Erythroblast (primary cell): ENCODE measurements at regions not wholly inside any gene's neighbourhood (a gene's known extent, or its start where the extent isn't known, plus 50 kb on each side); places are given as distances from the start of the nearest gene placed in this dataset.

ENCODE experiments used
- DNase-seq, 2 experiments: peaks; one replicate each; lab custom pipeline; 2025; lab: John Stamatoyannopoulos, UW
- GATA1 ChIP-seq: IDR thresholded peaks from 2 replicates; pipeline ENCODE4 v1.6.1; 2011; ENCODE audit warnings: low read depth, mild to moderate bottlenecking, control low read depth, low read length, moderate library complexity
- POLR2A ChIP-seq: IDR thresholded peaks from 2 replicates; pipeline ENCODE4 v1.6.1; 2011; ENCODE audit warnings: mild to moderate bottlenecking, low read length

- no peak for TF ChIP-seq GATA1
- TF ChIP-seq POLR2A, result no peak
- DNase-seq, result no peak
Observed at GRCh38 chr1:219514728-219515127, 98.2 kb downstream of the ZC3H11B start.

DNA sequence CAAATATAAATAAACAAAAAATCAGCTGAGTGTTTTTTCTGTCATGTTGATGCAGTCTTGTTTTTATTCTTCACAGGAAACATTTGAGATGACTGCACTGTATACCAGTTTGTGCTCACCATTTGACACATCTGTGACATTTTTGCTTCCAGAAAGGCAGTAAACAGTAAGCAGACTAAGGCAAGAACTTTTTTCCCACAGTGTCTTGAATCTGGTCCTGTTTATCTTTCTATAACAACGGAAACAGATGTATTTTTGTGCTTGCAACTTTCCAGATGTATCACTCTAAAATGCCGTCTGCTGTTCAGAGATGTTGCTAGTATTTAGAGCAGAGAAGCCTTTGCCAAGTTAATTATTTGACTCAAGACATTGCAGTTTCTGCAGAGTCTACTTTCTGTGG lies 105.5 kb downstream of the ZC3H11B start:
- DNase-seq, result no peak
- TF ChIP-seq GATA1, result no peak
- no peak for TF ChIP-seq POLR2A

GRCh38 chr1:219506936-219507335 lies 106.0 kb downstream of the ZC3H11B start:
- TF ChIP-seq POLR2A (no peak), GATA1 (no peak)
- no peak for DNase-seq

DNA sequence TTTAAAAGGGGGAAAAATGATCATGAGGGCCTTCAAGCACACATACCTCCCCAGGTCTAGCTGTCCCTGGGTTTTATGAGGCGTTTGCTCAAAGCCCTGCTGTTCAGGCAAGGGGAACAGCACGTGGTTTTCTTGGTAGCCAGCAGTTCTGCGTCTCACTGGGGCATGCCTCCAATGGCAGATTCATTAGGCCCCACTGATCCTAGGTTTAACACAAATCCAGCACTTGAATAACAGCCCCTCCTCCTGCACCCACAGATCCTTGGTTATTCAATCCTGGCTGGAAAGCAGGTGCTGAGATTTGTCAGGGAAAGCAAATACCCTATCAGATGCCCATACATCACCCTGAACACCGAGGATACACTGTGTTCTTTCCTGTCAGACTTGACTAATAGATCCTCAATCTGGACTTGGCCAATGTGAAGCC lies 106.4 kb downstream of the ZC3H11B start:
- DNase-seq, result no peak
- no peak for TF ChIP-seq POLR2A
- no peak for TF ChIP-seq GATA1

DNA sequence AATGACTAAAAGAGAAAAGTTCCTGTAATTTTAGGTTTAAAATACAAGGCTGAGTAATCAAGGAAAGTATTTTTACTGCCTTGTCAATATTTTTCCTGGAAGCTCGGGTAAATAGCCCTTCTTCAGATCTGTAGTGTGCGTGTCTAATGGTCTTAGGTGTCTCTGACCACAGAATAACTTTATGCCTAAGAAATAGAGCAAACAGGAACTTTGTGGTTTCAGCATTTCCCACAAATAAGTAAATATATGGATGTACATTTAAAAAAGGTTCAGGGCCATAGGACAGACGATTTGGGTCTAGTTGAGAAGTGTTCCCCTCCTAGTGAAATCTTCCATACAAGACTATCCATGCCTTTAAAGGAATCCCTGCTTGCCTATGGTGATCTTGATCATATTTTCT lies 107.0 kb downstream of the ZC3H11B start:
- TF ChIP-seq GATA1, result no peak
- no peak for TF ChIP-seq POLR2A
- no peak for DNase-seq

GRCh38 chr1:219503604-219504003 lies 109.3 kb downstream of the ZC3H11B start:
- TF ChIP-seq POLR2A, result no peak
- TF ChIP-seq GATA1, result no peak
- no peak for DNase-seq

DNA sequence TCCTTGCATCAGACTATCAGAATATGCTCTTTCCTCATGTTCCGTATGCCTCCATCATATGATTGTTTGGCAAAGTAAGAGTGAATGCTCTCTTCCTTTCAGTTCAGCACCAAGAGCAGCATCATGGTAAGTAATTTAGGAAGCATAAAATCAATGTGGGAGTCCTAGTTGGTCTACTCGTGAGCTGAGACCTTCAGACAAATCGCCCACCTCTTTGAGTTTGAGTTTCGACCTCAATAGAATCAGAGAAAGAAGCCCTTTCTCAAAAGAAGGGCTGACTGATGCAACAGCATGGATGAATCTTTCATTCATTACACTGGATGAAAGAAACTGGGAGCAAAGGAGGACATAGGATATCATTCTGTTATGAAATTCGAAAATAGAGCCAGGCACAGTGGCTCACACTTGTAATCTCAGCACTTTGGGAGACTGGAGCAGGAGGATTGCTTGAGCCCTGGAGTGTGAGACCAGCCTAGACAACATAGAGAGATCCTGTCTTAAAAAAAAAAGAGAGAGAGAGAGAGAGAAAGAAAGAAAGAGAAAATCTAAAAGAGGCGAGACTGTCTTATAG lies 112.5 kb downstream of the ZC3H11B start:
- TF ChIP-seq GATA1, result no peak
- no peak for TF ChIP-seq POLR2A
- DNase-seq, result no peak

DNA sequence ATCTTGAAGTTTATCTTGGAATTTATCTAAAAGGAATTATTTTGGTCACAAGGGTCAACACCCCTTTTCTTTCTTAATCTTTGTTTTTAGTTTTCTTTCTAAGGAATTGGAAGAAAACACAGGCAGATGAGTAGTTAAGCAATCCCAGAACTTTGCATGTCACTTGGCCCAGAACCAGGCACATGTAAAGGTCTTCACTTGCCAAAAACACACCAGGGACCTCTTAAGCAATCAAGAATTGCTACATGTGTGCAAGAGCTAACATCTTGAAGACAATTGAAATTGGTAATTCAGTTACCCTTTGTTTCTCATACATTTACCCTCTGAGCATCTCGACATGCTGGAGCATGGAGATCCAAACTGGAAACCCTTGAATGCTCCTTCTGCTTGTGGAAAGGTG lies 114.2 kb downstream of the ZC3H11B start:
- TF ChIP-seq POLR2A (no peak), GATA1 (no peak)
- DNase-seq, result no peak

DNA sequence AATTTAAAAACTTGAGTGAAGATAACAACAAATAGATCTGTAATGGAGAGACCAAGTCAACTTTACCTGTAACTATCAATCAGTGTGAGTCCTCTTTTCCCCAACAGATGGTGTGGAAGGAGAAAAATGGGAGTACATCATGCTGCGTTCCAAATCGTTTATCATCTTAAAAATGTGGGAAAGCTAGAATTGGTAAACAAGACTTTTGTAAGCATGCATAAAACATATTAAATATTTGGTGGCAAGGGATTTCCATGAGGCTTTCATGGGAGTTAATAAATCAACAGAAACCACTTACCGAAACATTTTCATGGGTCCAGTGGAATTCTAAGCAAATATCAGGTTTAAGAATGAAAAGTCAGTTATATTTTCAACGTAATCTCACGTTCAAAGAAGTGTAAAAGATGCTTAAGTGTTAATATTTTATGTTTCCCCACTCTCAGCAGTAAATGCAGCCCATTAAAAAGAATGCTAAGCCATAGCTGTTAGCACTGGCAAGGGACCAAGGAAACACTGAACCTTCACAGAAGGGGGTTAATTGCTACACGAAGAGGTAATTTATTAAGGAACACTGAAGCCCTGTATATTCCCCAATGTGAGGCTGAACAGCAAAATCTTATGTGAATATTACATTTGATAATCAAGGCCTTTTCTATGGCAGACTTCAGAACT lies 117.0 kb downstream of the ZC3H11B start:
- DNase-seq, result no peak
- TF ChIP-seq POLR2A (no peak), GATA1 (no peak)

GRCh38 chr1:219492717-219493116 lies 120.2 kb downstream of the ZC3H11B start:
- DNase-seq, result no peak
- TF ChIP-seq POLR2A (no peak), GATA1 (no peak)

GRCh38 chr1:219490566-219490965 lies 122.3 kb downstream of the ZC3H11B start:
- DNase-seq, result no peak
- TF ChIP-seq GATA1 (no peak), POLR2A (no peak)

DNA sequence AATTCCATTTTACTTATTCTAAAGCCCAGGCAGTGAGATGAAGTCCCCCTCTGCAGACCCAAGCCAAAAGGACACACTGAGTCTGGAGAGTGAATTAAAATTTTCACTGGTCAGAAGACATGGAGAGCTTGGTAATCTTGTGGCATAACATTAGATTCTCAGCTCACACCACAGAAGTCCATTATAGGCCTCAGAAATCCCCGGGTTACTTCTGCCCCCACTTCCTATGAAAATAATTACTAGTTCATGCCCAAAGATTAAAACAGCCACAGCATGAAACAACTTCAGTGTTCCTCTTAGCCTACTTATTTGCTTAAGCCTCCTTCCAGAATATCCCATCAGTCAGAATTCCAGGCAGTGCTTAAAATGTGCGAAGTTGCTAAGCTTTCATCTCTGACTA lies 123.3 kb downstream of the ZC3H11B start:
- TF ChIP-seq GATA1 (no peak), POLR2A (no peak)
- DNase-seq, result no peak

DNA sequence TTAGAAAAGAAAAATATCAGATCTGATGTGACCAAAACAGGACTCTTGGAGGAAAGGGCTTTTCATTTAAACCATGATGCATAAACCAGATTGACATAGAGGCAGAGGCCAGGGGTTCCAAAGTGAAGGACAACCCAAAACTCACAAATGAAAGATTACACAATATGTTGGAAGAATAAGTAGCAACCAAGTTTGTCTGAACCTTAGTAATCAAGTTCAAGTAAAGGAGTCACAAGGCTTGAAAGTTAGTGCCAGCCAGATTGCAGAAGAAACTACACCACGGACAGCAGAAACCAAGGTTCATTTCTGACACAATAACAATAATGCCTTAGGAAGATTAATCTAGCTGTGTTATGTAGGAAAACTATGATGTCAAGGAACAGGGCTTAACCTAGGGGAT lies 124.6 kb downstream of the ZC3H11B start:
- no peak for DNase-seq
- TF ChIP-seq GATA1 (no peak), POLR2A (no peak)

GRCh38 chr1:219483530-219483929 lies 129.4 kb downstream of the ZC3H11B start:
- DNase-seq, result no peak
- TF ChIP-seq GATA1 (no peak), POLR2A (no peak)

DNA sequence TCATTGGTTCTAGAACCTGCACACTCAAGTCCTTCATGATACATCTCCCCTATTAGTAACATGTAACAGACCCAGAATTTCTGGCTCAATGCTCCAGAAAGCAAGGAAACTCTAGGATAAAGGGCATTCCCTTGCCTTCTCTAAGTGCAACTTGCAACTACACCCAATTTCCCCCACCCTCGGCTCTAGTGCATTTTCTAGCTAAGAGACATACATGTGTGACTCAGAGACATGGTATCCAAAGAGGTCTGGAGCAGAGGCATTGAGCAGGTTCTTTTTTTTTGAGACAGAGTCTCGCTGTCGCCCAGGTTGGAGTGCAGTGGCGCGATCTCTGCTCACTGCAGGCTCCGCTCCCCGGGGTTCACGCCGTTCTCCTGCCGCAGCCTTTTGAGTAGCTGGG lies 132.9 kb downstream of the ZC3H11B start:
- DNase-seq, result no peak
- TF ChIP-seq POLR2A, result no peak

GRCh38 chr1:219478811-219479210 lies 134.1 kb downstream of the ZC3H11B start:
- no peak for DNase-seq

More at GRCh38 chr1:219478811-219479210, 134.1 kb downstream of the ZC3H11B start:
- TF ChIP-seq POLR2A (no peak), GATA1 (no peak)
